IPS-NIHi7 (cell line): ENCODE measurements at regions not wholly inside any gene's neighbourhood (a gene's known extent, or its start where the extent isn't known, plus 50 kb on each side); places are given as distances from the start of the nearest gene placed in this dataset.
A peak's percentile ranks its signal among the peaks of the same experiment; 100 is the strongest.
"Not testable (repeated sequence)": the region's sequence is repeated elsewhere in the genome, so short reads cannot be mapped to it uniquely, and the experiment has no call there.

ENCODE experiments used
- DNase-seq: peaks from one replicate; pipeline ENCODE4 v3.0.0; 2012; ENCODE audit warnings: mixed read lengths; ENCODE audit errors: extremely low spot score

DNA sequence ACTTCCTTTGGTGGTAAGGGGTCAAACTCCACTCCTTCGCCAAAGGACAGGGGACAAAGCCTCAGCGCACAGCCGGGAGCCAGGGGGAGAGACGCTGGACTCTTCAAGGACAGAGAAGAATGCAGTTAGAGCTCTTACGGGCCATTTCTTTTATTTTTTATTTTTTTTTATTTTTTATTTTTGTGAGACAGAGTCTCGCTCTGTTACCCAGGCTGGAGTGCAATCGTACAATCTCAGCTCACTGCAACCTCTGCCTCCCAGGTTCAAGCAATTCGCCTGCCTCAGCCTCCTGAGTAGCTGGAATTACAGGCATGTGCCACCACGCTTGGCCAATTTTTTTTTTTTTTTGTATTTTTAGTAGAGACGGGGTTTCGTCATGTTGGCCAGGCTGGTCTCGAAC, 93.2 kb upstream of the RPH3AL start, which contains the start of gene RFLNB:
Gene RFLNB, minus strand, starts transcription at position 101 of the 400 bp plus-strand sequence.
- not testable (repeated sequence) for DNase-seq

DNA sequence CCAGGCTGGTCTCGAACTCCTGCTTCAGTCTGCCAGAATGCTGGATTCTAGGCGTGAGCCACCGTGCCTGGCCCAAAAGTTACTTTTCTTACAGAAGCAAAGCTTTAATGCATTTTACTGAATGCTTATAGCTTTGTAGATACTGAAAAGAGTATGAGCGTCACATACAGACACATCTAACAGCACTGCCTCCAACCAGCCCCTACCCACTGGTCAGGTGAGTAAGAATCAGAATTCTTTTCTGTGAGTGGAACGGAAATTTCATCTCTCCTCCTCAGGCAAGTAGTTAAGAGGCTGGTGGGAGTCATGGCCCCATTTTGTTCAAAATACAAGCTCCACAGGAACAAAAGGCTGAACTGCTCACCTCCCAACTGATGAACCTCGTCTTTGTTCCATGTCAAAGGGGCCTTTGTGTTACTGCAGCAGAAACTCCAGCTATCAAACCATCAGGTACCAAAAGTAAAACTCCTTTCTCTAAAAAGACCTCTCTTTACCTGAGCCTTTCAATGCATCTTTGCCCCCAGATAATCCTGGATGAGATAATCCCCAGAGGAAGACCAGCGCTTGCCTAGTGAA, 92.4 kb upstream of the RPH3AL start:
- DNase-seq = no peak

DNA sequence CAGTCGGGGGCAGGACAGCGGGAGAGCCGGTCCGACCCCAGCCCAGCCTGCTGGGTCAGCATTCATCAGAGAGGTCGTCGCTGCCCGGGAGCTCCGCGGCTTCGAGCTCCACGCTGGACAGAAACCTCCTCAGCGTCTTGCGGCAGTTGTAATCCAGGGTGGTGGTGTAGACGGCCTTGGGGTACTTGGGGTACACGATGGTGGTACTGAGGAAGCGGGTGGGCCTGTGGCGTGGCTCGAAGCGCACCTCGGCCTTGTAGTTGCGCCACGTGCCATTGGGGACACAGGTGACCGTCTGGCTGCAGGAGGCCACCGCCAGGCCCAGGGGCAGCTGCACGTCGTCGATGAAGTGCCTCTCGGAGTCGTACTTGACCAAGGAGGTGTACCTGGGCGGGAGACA, 90.5 kb upstream of the RPH3AL start:
- no peak for DNase-seq

DNA sequence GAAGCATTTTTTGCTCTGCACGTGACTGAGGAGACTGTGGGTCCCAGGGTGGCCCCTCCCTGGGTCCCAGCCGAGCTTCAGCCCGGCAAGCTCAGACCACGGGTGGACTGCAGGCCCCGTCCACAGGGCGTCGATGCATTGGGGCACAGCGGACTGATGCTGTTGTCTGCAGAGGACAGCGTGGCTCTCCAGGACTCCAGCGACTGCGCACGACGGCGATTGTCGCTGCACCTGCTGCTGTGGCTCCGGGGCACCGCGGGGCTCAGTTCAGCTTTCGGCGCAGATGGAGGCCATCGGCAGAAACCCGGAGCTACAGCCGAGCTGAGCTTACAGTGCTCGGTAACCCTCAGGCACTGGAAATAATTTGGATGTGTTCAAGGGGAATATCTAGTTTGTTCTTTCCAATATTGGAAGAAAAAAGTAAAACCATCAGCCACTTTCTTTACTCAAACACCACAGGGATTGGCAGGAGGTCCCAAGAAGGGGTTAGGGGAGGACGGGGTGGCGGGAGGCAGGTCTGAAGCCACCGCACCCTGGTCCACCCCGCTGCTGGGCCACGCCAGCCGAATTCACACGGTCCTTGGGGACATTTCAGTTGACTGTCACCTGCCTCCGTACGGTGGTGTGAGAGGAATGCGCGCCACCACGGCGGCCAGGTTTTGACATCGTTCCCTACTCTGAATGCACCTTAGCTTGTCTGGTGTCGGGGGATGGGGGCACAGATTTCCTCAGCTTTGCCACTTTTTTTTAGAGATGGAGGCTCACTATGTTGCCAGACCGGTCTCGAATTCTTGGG, 88.7 kb upstream of the RPH3AL start:
- no peak for DNase-seq

- no peak for DNase-seq
Observed at GRCh38 chr17:438191-438590, 85.6 kb upstream of the RPH3AL start.

DNA sequence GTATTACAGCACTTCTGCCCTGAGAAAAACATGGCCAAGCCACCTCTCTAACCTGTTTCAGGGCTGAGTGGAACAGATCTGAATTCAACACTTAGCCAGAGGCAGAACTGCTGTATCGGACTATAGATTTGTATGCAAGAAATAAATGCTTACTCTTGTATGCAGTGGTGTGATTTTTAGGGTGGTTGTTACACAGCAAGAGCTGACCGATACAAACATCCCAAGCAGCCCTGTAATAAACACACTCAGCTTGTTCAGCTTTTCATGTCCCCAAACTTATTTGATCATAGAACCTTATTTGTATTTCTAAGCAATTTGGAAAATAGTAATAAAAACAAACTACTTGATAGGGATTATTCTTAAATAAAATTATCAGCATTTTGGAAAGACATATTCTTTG, 84.9 kb upstream of the RPH3AL start:
- no peak for DNase-seq

GRCh38 chr17:436571-436970, 84.0 kb upstream of the RPH3AL start:
- DNase-seq = no peak

DNA sequence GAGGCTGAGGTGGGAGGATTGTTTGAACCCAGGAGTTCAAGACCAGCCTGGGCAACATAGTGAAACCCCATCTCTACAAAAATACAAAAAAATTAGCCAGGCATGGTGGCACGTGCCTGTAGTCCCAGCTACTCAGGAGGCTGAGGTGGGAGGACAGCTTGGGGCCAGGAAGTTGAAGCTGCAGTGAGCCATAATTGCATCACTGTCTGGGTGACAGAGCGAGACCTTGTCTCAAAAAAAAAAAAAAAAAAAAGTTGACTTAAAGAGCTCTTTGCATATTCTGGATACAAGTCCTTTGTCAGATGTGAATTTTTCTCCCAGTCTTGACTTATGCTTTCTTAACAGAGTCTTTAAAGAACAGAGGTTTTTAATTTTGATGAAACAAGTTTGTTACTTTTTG, 79.9 kb upstream of the RPH3AL start:
- not testable (repeated sequence) for DNase-seq

- DNase-seq = no peak
Observed at GRCh38 chr17:431494-431893, 78.9 kb upstream of the RPH3AL start.

- no peak for DNase-seq
Observed at GRCh38 chr17:429589-429988, 77.0 kb upstream of the RPH3AL start.

GRCh38 chr17:428414-428813, 75.8 kb upstream of the RPH3AL start:
- DNase-seq = no peak

DNA sequence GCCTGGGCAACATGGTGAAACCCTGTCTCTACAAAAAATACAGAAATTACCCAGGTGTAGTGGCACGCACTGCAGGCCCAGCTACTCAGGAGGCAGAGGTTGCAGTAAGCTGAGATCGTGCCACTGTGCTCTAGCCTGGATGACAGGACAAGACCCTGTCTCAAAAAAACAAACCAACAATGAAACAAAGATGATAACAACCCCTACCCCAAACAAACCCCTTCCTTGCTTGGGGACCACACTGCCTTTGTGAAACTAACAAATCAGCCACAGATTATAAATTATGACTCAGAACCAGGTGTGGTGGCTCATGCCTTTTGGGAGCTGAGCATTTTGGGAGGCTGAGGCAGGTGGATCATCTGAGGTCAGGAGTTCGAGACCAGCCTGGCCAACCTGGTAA, 75.3 kb upstream of the RPH3AL start:
- no peak for DNase-seq

DNA sequence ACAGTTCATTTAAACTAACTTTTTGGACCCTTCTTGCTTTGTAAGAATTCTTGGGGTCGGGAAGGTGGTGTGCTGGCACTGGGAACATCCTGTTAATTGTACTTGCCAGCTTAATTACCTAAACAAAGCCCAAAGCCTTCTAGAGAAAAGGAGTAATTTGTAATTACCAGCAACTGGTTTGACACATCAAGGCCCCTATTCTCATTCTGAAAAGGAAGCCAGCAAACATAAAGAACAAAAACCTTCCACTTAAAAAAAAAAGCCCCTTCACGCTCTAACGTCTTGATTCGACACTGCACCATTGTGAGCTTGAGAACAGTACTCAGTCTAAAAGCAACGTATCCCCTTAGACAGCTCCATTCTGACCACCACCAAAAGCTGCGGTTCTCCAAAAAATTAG, 74.7 kb upstream of the RPH3AL start:
- DNase-seq = peak; percentile 18

GRCh38 chr17:422196-422930, 69.8 kb upstream of the RPH3AL start:
- DNase-seq = peak; percentile 27

DNA sequence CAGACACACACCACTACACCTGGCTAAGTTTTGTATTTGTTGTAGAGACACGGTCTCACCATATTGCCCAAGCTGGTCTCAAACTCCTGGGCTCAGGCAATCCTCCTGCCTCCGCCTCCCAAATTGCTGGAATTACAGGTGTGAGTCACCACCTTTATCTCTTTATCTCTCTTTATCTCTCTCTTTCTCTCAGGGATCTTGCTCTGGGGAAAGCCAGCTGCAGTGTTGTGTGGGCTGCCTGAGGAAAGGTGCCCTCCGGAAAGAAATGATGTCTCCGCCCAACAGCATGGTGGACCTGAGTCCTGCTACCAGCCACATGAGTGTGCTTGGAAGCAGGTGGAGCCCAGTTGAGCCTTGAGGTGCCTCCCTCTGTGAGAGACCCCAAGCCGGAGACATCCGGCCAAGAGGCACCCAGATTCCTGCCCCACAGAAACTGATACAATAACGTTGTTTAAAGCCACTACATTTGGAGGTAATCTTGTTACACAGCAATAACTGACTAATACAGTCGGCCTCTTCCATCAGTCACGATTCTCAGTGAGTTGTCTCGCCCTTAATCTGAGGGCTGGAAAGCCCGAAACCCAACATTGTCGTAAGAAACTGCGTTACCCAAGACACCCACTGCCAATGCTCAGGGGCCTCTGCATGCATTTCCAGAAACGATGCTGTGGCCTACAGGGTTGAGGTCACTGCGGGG, 68.0 kb upstream of the RPH3AL start:
- DNase-seq = no peak

GRCh38 chr17:419073-419735, 66.6 kb upstream of the RPH3AL start:
- DNase-seq = no peak

GRCh38 chr17:418421-418751, 65.8 kb upstream of the RPH3AL start:
- DNase-seq = no peak

DNA sequence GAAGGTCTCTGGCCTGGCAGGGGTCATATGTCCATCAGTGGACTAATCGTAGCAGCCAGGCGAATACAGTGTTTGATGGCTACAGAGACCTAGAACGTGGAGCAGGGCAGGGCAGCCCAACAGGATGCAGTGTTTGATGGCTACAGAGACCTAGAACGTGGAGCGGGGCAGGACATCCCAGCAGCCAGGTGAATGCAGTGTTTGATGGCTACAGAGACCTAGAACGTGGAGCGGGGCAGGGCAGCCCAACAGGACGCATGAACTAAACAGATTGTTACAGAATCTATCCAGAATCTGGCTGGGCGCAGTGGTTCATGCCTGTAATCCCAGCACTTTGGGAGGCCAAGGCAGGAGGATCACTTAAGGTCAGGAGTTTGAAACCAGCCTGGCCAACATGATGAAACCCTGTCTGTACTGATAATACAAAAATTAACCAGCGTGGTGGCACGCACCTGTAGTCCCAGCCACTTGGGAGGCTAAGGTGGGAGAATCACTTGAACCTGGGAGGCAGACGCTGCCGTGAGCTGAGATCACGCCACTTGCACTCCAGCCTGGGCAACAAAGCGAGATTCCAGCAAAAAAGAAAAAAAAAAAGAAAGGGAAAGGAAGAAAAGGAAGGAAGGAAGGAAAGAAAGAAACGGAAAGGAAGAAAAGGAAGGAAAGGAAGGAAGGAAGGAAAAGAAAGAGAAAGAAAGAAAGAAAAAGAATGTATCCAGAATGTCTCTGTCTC, 65.2 kb upstream of the RPH3AL start:
- no peak for DNase-seq

- DNase-seq = no peak
Observed at GRCh38 chr17:416293-417206, 63.9 kb upstream of the RPH3AL start.
